ENCODE measurements at regions not wholly inside any gene's neighbourhood (a gene's known extent, or its start where the extent isn't known, plus 50 kb on each side); places are given as distances from the start of the nearest gene placed in this dataset.
"Not testable (repeated sequence)": the region's sequence is repeated elsewhere in the genome, so short reads cannot be mapped to it uniquely, and the experiment has no call there.

GRCh38 chr17:46412156-46412555 lies 50.6 kb upstream of the ARL17B start:
- H3K9me3 ChIP-seq (ENCODE audit: low read depth); H3K4me1 ChIP-seq (ENCODE audit: low read depth); H3K27me3 ChIP-seq; H3K36me3 ChIP-seq; DNase-seq (ENCODE audit: low read depth in 1 of 2, low spot score in 1 of 2); H3K27ac ChIP-seq; H3K4me3 ChIP-seq: not testable (repeated sequence)

GRCh38 chr17:46411172-46411852 lies 49.7 kb upstream of the ARL17B start:
- not testable (repeated sequence) for H3K4me3 ChIP-seq; H3K4me1 ChIP-seq (ENCODE audit: low read depth); DNase-seq (ENCODE audit: low read depth in 1 of 2, low spot score in 1 of 2); H3K27ac ChIP-seq; H3K9me3 ChIP-seq (ENCODE audit: low read depth); H3K36me3 ChIP-seq; H3K27me3 ChIP-seq
